GM21723 (cell line): ENCODE measurements at regions not wholly inside any gene's neighbourhood (a gene's known extent, or its start where the extent isn't known, plus 50 kb on each side); places are given as distances from the start of the nearest gene placed in this dataset.

Source experiments
- ATAC-seq: cut with Tn5 transposase; IDR thresholded peaks from one replicate; pipeline ENCODE4 v1.9.1; 2021; ENCODE audit warnings: mild to moderate bottlenecking, moderate library complexity; ENCODE audit not compliant: unreplicated experiment

DNA sequence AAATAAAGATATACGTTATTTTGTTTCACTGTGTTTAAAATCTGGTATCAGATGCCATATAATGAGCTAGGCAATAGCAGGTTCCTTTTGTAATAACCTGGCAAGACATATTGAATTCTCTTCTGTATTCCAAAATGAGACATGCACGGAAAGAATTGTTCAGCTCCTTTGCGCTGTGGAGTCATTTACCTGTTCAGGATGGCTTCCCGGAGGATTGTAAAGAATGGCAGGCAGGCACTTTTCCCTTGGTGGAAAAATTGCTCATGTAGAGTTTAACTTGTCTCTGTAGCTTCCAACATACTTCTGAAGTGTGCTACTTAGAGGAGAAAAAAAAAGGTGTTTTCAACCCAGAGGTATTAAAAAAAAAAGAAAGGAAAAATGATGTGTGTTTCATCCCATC lies 805.2 kb downstream of the GALC start:
- ATAC-seq = no peak

DNA sequence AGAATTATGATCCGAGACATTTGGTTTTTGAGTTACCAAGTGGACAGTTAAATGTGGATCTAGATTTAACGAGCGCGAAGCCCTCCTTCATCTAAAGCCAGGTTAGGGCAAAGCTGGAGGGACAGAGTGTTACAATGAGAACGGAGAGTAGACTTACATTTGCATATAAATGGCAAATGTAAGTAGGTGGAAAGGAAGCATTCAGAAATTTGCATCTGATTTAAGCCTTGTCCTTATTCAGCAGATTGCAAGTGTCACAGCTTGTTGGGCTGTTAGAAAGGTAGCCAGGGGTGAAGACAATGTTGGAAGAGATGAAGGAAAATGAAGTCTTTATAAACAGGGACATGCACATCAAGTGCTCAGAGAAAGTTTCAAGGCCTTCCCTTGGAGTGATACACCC lies 806.2 kb downstream of the GALC start:
- ATAC-seq = no peak

DNA sequence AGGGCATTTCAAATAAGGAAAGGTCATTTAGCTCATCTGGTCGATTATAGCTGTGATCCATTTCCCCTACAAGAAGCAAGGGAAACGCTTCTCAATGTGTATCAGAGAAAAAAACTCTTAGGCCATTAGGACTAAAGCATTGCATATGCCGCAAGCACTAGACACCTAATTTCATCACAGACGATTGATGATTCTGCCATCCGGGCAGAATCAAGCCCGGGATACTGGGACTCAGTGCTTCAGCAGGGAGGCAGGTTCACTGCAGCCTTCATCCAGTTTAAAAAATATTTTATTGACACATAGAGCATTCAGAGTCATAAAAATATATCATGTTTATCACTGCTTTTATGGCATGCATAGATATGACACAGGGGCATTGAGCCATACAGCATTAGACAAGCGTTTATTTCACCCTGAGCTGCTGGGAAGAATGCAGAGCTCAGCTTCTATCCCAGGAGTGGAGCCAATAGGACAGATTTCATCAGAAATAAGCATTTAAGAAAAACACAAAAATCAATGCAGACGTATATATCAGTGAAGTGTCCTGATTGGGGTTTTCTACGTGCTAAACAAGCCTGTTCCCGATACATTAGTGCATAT lies 806.9 kb downstream of the GALC start:
- ATAC-seq = no peak

DNA sequence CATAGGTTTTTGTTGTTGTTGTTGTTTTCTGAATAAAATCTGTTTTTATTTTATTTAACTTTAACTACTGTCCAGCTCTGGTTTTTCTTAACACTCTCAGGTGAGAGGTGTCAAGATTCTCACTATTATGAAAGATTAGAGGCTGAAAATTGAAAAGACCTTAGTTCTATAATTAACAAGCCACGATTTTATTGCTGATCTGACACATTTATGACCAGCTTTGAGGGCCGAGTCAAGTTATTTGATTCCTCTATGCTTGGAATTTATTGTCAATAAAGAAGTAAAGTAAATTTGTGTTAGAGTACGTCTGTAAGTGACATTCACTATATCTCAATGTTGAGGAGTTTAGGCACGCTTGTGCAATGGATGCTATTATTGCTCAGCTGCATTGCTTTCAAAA lies 808.8 kb downstream of the GALC start:
- no peak for ATAC-seq

DNA sequence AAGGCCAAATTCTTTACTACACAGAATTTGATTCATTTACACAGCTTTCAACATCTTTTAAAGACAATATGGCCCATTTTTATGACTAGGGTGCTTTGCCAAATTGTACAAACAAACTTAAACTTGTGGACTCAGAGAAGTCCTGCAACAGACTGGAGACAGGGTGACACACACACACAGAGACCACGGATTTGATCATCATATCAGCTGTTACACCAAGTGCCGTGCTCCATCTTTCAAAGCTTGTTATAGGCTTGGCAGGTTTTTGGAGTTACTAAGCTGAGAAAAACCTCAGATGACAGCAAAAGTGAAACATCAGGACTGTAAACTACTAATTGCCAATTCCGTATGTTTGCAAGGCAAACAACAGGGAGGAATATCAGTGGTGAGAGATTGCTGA lies 811.7 kb downstream of the GALC start:
- ATAC-seq = no peak

DNA sequence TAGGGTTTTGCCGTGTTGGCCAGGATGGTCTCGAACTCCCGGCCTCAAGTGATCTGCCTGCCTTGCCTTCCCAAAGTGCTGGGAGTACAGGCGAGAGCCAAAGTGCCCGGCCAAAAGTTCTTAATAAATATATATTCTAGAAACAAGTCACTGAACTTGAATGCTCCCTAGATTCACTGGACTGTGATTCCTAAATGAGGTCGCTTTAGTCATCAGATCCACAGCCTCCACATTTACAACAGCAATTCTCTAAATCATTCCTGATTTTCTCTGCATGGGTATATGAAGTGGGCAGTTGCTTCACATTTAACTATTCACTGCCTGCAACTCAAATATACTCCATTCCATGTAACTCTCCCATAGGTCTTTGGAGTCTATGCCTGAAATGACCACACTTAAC lies 813.0 kb downstream of the GALC start:
- ATAC-seq = no peak

DNA sequence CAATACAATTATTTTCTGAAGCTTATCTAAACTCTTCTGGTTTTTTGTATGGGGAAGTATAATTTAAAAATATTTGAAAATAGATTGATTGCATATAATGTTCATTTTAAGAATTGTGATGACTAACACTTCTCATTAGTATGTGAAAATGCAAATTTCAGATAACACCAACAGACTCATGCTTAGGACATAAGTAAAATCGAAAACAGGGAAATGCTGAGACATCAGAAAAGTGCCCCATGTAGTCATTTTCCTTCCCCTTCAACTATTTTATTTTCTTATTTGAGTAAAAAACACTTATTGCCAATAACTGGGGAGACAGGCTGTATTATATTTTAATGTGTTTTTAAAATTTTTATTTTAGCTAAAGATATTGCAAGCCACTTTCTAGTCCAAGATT lies 814.7 kb downstream of the GALC start:
- no peak for ATAC-seq

DNA sequence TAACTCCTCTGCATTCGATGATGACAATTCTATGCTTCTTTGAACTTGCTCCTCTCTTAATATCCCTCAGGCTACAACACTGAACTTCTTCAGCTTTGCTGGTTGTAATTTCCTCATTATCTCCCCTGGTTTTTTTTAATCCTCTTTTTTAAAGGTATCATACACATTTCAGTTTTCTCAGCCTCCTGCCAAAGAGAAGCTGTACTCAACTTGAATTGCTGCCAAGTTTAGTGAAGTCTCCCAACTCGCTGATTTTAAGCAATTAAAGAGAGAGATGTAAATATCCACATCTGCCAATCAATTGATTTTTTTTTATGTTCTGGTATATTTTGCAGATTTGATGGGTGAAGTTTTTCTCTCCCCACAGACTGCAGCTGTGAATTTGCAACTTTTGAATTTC lies 817.8 kb downstream of the GALC start:
- ATAC-seq = no peak

DNA sequence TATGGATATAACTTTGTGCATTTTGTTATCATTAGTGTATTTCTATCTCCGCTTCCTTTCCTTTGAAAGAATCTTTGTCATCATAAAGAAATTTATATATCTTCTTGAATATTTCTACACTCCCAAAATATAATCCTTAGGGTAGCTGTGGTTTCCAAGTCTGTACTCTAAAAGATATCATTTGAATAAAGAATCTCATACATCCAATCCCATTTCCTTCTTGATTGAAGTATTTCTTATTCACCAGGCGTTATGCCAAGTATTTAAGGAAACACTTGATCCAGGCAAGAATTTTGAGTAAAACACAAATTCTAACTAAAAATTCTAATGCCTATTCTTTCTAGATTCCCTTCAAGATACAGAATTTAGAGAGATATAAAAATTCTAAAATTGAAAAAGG lies 821.8 kb downstream of the GALC start:
- ATAC-seq = no peak

DNA sequence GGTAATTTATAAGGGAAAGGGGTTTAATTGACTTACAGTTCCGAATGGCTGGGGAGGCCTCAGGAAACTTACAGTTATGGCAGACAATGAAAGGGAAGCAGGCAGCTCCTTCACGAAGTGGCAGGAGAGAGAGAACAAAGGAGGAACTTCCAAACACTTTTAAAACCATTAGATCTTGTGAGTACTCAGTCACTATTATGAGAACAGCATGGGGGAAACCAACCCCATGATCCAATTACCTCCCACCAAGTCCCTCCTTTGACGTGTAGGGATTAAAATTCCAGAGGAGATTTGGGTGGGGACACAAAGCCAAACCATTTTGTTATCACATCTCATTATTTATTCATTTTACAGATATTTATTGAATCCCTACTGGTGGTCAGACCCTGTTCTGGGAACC lies 822.8 kb downstream of the GALC start:
- ATAC-seq = no peak

DNA sequence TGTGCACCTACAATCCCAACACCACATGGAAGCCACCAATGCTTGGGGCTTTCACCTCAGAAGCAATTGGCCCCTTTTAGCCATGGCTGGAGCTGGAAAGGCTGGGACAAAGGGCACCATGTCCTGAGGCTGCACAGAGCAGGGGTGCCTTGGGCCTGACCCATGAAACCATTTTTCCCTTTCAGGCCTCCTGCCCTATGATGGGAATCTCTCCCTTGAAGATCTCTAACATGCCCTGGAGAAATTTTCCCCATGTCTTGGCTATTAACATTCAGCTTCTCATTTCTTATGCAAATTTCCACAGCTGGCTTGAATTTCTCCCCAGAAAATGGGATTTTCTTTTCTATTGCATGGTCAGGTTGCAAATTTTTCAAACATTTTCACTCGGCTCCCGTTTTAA lies 823.6 kb downstream of the GALC start:
- no peak for ATAC-seq

DNA sequence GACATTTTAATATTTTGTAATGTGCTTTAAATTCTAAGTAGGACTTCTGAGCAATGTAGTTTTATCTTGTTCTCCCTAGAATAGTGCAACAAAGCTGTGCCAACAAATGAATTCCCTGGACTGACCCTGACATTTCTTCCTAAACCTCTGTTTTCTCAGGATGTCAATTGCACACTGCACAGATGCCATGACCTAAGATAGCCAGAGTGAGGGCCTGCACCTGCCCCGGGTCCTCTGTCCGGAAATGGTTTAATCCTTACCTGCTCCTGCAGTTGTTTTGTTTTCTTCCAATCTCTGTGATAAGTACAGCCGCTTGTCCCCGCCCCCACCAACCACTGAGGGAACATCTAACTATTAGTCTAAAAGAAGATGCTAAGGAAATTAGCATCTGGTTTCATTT lies 831.5 kb downstream of the GALC start:
- no peak for ATAC-seq

DNA sequence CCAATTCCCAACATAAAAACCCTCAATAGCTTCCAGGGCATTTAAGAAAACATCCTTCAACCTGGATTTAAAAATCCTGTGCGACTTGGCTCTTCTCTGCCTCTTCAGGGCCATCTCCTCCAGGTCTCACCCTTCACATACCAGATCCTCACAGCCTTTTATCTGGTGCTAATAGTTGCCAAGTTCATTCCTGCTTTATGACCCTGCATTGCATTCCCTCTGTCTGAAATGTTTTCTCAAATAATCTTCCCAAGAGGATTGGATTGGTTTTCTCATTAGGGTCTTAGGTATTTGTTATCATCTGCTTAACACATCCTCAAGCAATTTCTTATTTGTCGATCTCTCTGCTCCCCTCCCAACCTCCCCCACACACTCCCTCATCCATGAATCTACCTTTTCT lies 832.0 kb downstream of the GALC start:
- ATAC-seq = no peak

DNA sequence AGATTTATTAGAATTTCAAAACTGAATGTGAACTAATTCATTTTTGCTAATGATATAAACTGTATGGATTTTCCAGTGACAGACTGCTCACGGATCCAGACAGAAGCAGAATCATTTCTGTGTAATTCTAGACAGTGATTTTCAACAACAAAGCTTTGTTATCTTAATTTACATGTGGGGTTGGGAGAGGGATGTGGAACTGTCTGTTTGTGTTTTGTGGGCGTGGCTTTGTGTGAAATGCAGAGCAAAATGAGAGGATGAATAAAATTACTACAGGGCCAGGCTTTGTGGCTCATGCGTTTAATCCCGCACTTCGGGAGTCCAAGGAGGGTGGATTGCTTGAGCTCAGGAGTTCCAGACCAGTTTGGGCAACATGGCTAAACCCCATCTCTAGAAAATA lies 834.7 kb downstream of the GALC start:
- ATAC-seq = no peak

DNA sequence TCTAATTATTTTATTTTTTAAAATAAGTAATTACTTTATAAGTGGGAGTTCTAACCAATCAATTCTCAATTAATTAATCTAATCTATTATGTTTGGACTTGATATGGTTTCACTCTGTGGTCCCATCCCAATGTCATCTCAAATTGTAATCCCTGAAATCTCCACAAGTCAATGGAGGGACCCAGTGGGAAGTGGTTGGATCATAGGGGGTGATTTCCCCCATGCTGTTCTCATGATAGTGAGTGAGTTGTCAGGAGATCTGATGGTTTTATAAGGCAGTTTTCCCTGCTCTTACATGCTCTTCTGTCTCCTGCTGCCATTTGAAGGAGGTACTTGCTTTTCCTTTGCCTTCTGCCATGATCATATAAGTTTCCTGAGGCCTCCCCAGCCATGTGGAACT lies 836.1 kb downstream of the GALC start:
- no peak for ATAC-seq

DNA sequence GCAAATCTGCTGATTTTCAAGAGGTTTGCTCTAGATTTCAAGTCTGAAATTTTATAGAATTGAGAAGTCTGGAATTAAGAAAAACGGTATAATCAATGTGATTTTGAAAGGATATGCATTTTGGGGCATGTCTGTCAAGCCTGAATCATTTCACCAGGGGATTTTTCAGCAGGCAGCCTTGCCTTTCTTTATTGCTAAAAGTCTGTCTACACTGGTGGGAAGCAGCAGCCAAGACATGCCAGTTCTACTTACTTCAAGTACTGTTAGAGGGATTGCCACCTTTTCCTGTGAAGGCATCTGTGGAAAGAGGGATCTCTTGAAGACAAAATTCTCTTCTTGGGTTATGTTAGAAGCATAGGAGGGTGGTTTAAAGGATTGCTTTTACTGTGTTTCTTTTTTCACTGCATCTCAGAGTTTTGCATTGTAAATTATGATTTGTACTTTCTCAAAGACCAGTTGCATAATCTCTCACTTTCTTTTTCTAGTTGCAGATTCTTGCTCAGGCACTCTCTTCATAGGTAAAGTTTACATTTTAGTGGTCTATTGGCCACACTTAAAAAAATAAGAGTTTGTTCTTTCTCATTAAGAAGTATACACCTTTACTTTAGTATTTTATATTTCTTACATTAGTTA lies 837.0 kb downstream of the GALC start:
- ATAC-seq = no peak

DNA sequence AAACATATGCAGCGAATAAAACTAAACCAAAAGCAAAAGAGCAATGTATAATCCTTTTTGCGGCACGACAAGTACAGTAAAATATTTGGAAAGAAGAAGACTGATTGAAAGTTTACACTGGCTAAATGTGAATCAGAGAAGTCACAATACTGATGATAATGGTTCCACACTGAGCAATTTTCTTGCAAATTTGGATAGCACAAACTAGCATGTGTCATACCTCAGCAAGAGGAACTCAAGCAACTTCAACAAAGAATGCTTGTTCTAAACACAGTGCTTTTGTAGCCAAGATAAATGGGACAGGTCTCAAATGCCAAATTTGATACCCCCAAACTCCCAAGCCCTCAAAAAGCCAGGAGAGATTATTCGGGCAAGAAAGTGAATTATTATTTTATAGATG lies 839.1 kb downstream of the GALC start:
- no peak for ATAC-seq

DNA sequence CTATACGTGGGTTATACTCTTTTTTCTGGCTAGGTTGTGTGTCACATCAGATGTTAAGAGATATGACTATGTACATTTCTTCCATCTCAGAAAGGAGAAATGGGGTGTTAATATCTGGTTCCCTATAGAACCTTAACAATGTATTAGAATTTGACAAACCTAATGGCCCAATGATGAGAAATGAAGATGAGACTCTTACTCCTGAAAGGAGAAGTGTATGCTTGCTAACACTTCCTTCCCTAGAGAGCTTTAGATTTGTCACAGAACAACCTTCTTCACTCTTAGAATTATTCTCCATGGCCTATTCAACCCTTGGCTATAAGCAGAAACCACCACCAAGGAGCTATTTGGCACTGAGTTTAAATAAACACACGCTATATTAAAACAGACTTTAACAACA lies 839.6 kb downstream of the GALC start:
- ATAC-seq = no peak

DNA sequence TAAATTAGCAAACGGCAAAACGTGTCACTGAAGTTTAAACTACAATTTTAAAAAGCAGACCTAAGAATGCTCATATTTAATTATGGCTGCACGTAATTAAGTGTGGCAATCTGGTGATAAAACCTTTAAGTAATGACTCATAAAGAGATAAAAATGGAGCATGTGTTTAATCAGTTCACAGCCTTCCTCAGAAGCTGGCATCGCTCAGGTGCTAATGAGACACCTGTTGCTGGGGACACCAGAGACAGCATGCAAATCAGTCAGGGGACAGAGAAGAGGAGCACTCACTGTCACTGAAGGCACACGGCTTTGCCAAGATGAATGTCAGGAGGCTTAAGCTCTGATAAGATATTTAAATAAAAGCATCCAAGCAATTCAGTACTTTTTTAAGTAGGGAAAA lies 840.3 kb downstream of the GALC start:
- ATAC-seq = no peak

DNA sequence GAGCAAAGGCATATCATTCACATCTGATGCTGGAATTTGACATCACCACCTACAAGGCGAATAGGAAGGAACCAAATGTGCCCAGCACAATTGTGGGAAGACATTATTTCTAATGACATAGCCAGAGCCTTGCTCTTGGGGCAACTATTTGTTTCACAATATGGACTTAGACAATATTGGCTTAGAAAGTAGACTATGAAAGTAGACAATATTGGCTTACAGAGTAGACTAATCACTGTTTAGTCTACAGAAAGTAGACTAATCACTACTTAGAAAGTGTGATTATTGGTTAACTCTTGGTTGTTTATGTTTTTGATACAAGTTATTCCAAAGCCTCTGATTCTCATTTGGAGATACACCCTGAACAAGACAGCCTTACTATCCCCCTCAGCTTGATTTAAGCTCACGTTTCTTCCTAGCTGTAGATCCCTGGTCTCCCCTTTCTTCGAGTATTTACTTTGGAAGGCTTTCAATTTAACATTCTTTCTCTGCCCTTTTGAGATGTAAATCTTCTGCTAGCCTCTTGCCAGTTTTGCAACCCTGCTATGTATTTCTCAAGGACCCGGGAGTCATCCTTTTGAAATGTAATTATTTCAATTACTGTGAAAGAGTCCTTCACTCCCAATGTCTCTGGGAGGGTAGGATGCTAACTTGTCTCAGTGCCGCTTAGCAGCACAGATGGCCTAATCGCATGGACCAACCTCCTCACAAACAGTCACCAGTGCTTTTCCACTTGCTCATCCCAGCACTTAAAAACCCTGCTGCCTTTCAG lies 843.2 kb downstream of the GALC start:
- ATAC-seq = no peak

DNA sequence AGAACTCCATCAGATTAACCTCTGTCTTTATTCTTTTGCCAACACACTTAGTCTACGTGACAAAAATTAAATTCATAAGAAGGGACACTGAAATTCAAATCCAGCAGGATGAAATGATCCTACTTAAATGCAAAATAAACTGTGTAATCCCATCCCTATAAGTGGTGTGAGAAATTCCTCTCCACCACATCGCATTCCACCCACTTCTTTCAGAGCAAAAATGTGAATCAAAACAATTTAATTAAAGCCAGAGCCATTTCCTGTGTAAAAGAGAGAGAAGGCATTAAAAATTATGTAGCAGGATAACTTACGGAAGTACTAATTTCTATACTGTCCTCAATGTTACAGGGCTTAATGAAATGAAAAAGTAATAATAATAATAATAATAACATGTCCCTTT lies 844.3 kb downstream of the GALC start:
- ATAC-seq = no peak

DNA sequence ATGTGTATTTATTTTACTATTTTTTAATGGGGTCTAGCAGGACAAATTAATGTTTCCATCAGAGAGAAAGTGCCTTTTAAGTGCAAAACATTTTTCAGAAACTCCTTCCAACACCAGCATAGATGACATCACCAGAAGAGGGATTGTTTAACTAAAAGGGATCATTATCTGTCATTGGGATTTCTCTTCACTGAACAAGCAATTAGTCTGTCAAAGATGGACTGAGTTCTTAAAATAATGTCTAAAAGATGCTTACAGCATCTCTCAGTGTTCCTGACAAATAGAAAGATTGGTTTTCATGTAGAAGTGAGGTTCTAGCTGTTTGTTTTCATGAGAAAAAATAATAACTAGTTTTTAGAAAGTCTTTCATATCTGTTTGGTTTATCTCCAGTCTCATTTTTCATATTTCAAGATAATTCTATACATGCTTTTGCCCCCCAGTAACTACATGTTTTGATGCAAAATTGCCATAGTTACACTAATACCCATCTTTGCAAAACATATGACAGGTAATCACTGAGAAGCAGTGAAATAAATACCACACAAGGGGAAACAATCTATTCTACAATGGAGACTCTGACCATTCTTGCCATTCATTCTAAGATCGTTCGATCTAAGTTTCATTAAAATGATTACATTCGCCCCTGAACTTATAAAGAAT lies 850.3 kb downstream of the GALC start:
- ATAC-seq = no peak
